ENCODE measurements at regions not wholly inside any gene's neighbourhood (a gene's known extent, or its start where the extent isn't known, plus 50 kb on each side); places are given as distances from the start of the nearest gene placed in this dataset.

DNA sequence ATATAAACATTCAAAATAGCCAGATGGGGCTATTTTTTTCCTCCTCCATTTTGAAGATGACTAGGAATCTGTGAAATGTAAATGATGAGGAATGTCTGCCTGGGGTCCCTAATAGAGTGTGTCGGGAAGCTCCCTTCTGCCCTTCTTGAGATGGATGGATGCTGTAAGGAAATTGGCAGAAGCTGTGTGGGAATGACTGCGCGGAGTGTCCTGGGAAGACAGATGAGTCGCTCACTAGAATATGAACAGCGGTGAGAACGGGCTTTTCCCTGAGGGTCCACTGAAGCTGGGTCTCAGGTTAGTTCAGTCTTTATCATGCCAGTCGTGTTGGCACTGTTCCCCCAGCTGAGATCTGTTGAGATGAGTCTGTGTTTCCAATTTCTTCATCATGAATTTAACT lies 75.1 kb upstream of the PLPP4 start:
- Mint-ChIP-seq H3K4me1 (no peaks in the 10 kb centered on the region), H3K27me3 (peaks cover 0 to 14% (median 13%) of the 10 kb centered on the region in 5 donors), H3K36me3 (no peaks in the 10 kb centered on the region), H3K4me3 (no peak overlapping the region), H3K9me3 (peaks cover 0 to 5% (median 2%) of the 10 kb centered on the region in 11 donors), H3K27ac (no peak overlapping the region)
- no peak for DNase-seq
- intact Hi-C loops (cut with micrococcal nuclease): no loop called here
- POLR2A ChIA-PET: no interaction called here
- Histone ChIP-seq H3K27ac (ENCODE audit: low read depth, low read length) (no peak overlapping the region), H3K9me3 (ENCODE audit: control insufficient read depth in 2 of 3, low read length in 3 of 3) (no peaks in the 10 kb centered on the region), H3K4me3 (ENCODE audit: low read length) (no peak overlapping the region), H3K36me3 (ENCODE audit: control insufficient read depth in 2 of 3, insufficient read depth in 3 of 3, low read length in 3 of 3) (no peaks in the 10 kb centered on the region), H3K4me1 (ENCODE audit: control insufficient read depth in 2 of 2, insufficient read depth in 2 of 2, low read length in 2 of 2) (no peaks in the 10 kb centered on the region), H3K27me3 (ENCODE audit: control insufficient read depth in 2 of 2, insufficient read depth in 2 of 2, low read length in 2 of 2) (no peaks in the 10 kb centered on the region)
- no peak for ATAC-seq
- CTCF ChIA-PET: no interaction called here

DNA sequence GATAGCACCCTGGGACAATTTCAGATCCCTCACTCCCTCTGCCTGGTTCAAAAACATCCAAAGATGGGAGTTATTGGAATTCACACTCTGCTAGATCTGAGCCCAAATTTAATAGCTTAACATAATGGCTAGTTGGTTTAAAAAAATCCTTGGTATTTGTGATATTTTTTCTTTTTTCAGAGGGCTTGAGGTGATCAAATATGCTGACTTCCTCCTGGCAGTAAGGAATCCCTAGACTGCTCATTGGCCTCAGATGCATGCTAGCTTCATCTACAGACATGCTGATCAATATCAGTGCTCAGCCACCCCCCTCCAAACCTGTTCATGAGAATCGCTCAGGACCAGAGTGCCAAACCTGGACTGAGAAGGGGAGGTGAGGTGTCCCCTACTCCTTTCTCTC lies 74.7 kb upstream of the PLPP4 start:
- H3K27me3 Mint-ChIP-seq: peaks cover 0 to 14% (median 11%) of the 10 kb centered on the region in 5 donors
- intact Hi-C loops (cut with micrococcal nuclease): no loop called here
- no peak overlapping the region for H3K27ac Mint-ChIP-seq
- no peak overlapping the region for H3K4me3 Mint-ChIP-seq
- H3K9me3 ChIP-seq (ENCODE audit: control insufficient read depth in 2 of 3, low read length in 3 of 3): no peaks in the 10 kb centered on the region
- H3K27ac ChIP-seq (ENCODE audit: low read depth, low read length): no peak overlapping the region
- no peak for ATAC-seq
- peaks cover 0 to 5% (median 2%) of the 10 kb centered on the region in 11 donors for H3K9me3 Mint-ChIP-seq
- DNase-seq: no peak
- H3K4me1 Mint-ChIP-seq: no peaks in the 10 kb centered on the region
- H3K36me3 Mint-ChIP-seq: no peaks in the 10 kb centered on the region
- H3K27me3 ChIP-seq (ENCODE audit: control insufficient read depth in 2 of 2, insufficient read depth in 2 of 2, low read length in 2 of 2): no peaks in the 10 kb centered on the region
- H3K36me3 ChIP-seq (ENCODE audit: control insufficient read depth in 2 of 3, insufficient read depth in 3 of 3, low read length in 3 of 3): no peaks in the 10 kb centered on the region
- CTCF ChIA-PET: no interaction called here
- H3K4me1 ChIP-seq (ENCODE audit: control insufficient read depth in 2 of 2, insufficient read depth in 2 of 2, low read length in 2 of 2): no peaks in the 10 kb centered on the region
- H3K4me3 ChIP-seq (ENCODE audit: low read length): no peak overlapping the region
- POLR2A ChIA-PET: no interaction called here

DNA sequence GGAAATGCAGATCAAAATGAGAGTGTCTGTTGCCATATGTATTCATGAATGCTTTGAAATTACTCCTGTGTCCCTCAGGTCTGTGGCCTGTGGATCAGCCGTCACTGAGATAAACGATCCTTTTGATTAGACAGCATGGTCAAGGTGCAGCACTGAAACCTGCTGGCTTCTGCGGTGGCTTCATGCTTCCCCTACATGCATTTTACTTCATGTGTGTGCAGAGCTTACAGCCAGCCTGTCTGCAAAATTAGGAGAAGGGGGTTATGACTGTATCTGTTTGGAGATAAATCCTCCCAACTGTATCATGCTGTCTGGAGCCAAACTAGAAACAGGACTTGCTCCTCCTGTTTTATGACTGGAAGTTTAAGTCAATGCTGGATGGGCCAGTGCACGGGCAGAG lies 71.0 kb upstream of the PLPP4 start:
- Mint-ChIP-seq H3K4me1 (no peaks in the 10 kb centered on the region), H3K27ac (no peak overlapping the region), H3K9me3 (peaks cover 0 to 4% (median 0%) of the 10 kb centered on the region in 11 donors), H3K27me3 (peaks cover 0 to 10% (median 6%) of the 10 kb centered on the region in 5 donors), H3K4me3 (no peak overlapping the region), H3K36me3 (no peaks in the 10 kb centered on the region)
- DNase-seq (no peak), ATAC-seq (no peak)
- H3K4me3 ChIP-seq (ENCODE audit: low read length): no peak overlapping the region
- no peaks in the 10 kb centered on the region for H3K27me3 ChIP-seq (ENCODE audit: control insufficient read depth in 2 of 2, insufficient read depth in 2 of 2, low read length in 2 of 2)
- H3K4me1 ChIP-seq (ENCODE audit: control insufficient read depth in 2 of 2, insufficient read depth in 2 of 2, low read length in 2 of 2): no peaks in the 10 kb centered on the region
- CTCF ChIA-PET: no interaction called here
- POLR2A ChIA-PET: no interaction called here
- H3K9me3 ChIP-seq (ENCODE audit: control insufficient read depth in 2 of 3, low read length in 3 of 3): no peaks in the 10 kb centered on the region
- no peak overlapping the region for H3K27ac ChIP-seq (ENCODE audit: low read depth, low read length)
- H3K36me3 ChIP-seq (ENCODE audit: control insufficient read depth in 2 of 3, insufficient read depth in 3 of 3, low read length in 3 of 3): no peaks in the 10 kb centered on the region
- intact Hi-C loops (cut with micrococcal nuclease): no loop called here

DNA sequence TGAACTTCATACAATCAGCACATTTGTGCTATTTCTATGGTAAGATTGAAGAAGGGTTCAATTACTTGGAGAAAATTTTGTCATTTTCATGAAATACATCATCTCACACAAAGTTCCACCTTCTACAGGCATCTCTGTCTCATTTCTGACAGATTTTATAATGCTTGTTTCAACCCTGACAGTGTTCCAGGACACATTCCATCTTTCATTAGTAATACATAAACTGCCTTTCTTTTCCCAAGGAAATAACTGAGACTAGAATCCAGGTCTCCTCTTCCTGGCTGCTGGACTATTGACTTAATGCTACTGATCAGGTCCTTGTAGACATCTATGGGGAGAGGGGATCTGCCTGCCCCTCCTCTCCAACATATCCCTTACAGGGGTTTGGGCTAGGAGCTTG lies 70.1 kb upstream of the PLPP4 start:
- H3K9me3 Mint-ChIP-seq: peaks cover 0 to 4% (median 0%) of the 10 kb centered on the region in 11 donors
- no peaks in the 10 kb centered on the region for H3K4me1 ChIP-seq (ENCODE audit: control insufficient read depth in 2 of 2, insufficient read depth in 2 of 2, low read length in 2 of 2)
- ChIA-PET CTCF (no interaction called here), POLR2A (no interaction called here)
- H3K36me3 ChIP-seq (ENCODE audit: control insufficient read depth in 2 of 3, insufficient read depth in 3 of 3, low read length in 3 of 3): no peaks in the 10 kb centered on the region
- ATAC-seq (no peak), DNase-seq (no peak)
- no peak overlapping the region for H3K27ac ChIP-seq (ENCODE audit: low read depth, low read length)
- no peak overlapping the region for H3K27ac Mint-ChIP-seq
- no peak overlapping the region for H3K4me3 Mint-ChIP-seq
- H3K27me3 ChIP-seq (ENCODE audit: control insufficient read depth in 2 of 2, insufficient read depth in 2 of 2, low read length in 2 of 2): no peaks in the 10 kb centered on the region
- no peaks in the 10 kb centered on the region for H3K36me3 Mint-ChIP-seq
- peaks cover 0 to 10% (median 8%) of the 10 kb centered on the region in 5 donors for H3K27me3 Mint-ChIP-seq
- H3K4me3 ChIP-seq (ENCODE audit: low read length): no peak overlapping the region
- no peaks in the 10 kb centered on the region for H3K4me1 Mint-ChIP-seq
- no peaks in the 10 kb centered on the region for H3K9me3 ChIP-seq (ENCODE audit: control insufficient read depth in 2 of 3, low read length in 3 of 3)
- intact Hi-C loops (cut with micrococcal nuclease): no loop called here

DNA sequence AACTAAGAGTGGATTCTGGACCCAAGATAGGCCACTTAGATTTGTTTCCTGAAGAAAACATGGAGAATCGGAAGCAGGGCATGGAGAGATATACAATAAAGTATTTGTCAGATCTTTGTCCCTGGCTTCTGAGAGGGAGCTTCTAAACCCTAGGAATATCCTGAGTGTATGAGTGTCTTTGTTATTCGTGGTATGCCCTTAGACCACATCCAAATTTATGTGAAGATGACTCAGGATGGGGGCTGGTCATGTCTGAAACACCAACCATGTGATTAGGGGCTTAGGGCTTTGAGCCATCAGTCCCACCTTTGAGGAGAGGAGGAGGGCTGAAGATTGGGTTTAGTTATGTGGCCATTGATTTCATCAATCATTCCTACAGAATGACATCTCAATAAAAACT lies 69.7 kb upstream of the PLPP4 start:
- DNase-seq: no peak
- no peaks in the 10 kb centered on the region for H3K9me3 ChIP-seq (ENCODE audit: control insufficient read depth in 2 of 3, low read length in 3 of 3)
- H3K4me1 Mint-ChIP-seq: no peaks in the 10 kb centered on the region
- intact Hi-C loops (cut with micrococcal nuclease): no loop called here
- H3K9me3 Mint-ChIP-seq: peaks cover 0 to 4% (median 0%) of the 10 kb centered on the region in 11 donors
- ChIA-PET CTCF (no interaction called here), POLR2A (no interaction called here)
- no peaks in the 10 kb centered on the region for H3K36me3 Mint-ChIP-seq
- no peaks in the 10 kb centered on the region for H3K36me3 ChIP-seq (ENCODE audit: control insufficient read depth in 2 of 3, insufficient read depth in 3 of 3, low read length in 3 of 3)
- H3K27ac Mint-ChIP-seq: no peak overlapping the region
- H3K27me3 ChIP-seq (ENCODE audit: control insufficient read depth in 2 of 2, insufficient read depth in 2 of 2, low read length in 2 of 2): no peaks in the 10 kb centered on the region
- no peak overlapping the region for H3K4me3 Mint-ChIP-seq
- no peaks in the 10 kb centered on the region for H3K4me1 ChIP-seq (ENCODE audit: control insufficient read depth in 2 of 2, insufficient read depth in 2 of 2, low read length in 2 of 2)
- H3K27ac ChIP-seq (ENCODE audit: low read depth, low read length): no peak overlapping the region
- H3K27me3 Mint-ChIP-seq: peaks cover 0 to 10% (median 9%) of the 10 kb centered on the region in 5 donors
- no peak overlapping the region for H3K4me3 ChIP-seq (ENCODE audit: low read length)
- no peak for ATAC-seq

DNA sequence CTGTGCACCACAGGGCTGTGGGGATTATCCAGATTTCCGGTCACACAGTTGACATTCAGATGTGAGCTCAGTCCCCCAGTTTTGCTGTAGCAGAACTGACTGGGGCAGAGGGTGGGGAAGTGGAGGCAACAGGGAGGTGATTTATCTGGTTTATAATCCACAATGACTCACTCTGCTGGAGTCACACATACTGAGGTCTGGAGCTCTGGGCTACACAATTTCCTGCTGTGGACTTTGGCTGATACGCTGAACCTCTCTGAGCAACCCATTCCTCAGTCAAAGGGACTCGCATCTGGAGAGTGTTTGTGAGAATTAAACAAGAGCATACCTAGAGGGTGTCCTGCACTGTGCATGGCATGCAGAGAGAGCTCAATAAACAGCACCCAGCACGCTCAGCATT lies 64.8 kb upstream of the PLPP4 start:
- peaks cover 0 to 12% (median 0%) of the 10 kb centered on the region in 5 donors for H3K36me3 Mint-ChIP-seq
- no peaks in the 10 kb centered on the region for H3K4me1 Mint-ChIP-seq
- Histone ChIP-seq H3K4me3 (ENCODE audit: low read length) (no peak overlapping the region), H3K27ac (ENCODE audit: low read depth, low read length) (no peak overlapping the region), H3K27me3 (ENCODE audit: control insufficient read depth in 2 of 2, insufficient read depth in 2 of 2, low read length in 2 of 2) (no peaks in the 10 kb centered on the region), H3K36me3 (ENCODE audit: control insufficient read depth in 2 of 3, insufficient read depth in 3 of 3, low read length in 3 of 3) (no peaks in the 10 kb centered on the region), H3K4me1 (ENCODE audit: control insufficient read depth in 2 of 2, insufficient read depth in 2 of 2, low read length in 2 of 2) (no peaks in the 10 kb centered on the region), H3K9me3 (ENCODE audit: control insufficient read depth in 2 of 3, low read length in 3 of 3) (no peaks in the 10 kb centered on the region)
- intact Hi-C loops (cut with micrococcal nuclease): no loop called here
- H3K9me3 Mint-ChIP-seq: peaks cover 0 to 14% (median 0%) of the 10 kb centered on the region in 11 donors
- H3K27ac Mint-ChIP-seq: no peak overlapping the region
- CTCF ChIA-PET: no interaction called here
- H3K27me3 Mint-ChIP-seq: peaks cover 0 to 28% (median 23%) of the 10 kb centered on the region in 5 donors
- DNase-seq (no peak), ATAC-seq (no peak)
- POLR2A ChIA-PET: no interaction called here
- H3K4me3 Mint-ChIP-seq: no peak overlapping the region

DNA sequence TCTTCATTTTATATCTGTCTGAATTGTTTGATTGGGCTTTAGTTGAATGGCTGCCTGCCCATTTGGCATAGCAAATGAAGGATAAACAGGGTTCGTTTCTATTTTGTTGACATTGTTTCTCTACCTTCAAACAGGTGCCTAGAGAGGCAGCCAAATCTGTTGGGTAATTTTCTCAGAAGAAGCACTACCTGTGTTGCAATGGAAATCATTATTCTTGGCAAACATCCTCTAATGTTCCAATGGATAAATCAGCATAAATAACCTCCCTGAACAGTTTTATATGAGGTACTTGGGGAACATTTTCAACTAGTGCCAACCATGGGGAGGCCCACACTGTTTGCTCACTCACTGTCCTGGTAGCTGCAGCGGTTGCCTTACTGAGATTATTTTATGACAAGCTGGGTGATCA lies 64.4 kb upstream of the PLPP4 start:
- no peaks in the 10 kb centered on the region for H3K9me3 ChIP-seq (ENCODE audit: control insufficient read depth in 2 of 3, low read length in 3 of 3)
- Mint-ChIP-seq H3K27me3 (peaks cover 0 to 28% (median 19%) of the 10 kb centered on the region in 5 donors), H3K9me3 (peaks cover 0 to 14% (median 2%) of the 10 kb centered on the region in 11 donors), H3K4me3 (no peak overlapping the region), H3K36me3 (peaks cover 0 to 12% (median 0%) of the 10 kb centered on the region in 5 donors), H3K27ac (no peak overlapping the region), H3K4me1 (no peaks in the 10 kb centered on the region)
- no peak for DNase-seq
- POLR2A ChIA-PET: no interaction called here
- H3K4me3 ChIP-seq (ENCODE audit: low read length): no peak overlapping the region
- intact Hi-C loops (cut with micrococcal nuclease): no loop called here
- H3K36me3 ChIP-seq (ENCODE audit: control insufficient read depth in 2 of 3, insufficient read depth in 3 of 3, low read length in 3 of 3): no peaks in the 10 kb centered on the region
- no peak for ATAC-seq
- H3K4me1 ChIP-seq (ENCODE audit: control insufficient read depth in 2 of 2, insufficient read depth in 2 of 2, low read length in 2 of 2): no peaks in the 10 kb centered on the region
- no peak overlapping the region for H3K27ac ChIP-seq (ENCODE audit: low read depth, low read length)
- CTCF ChIA-PET: no interaction called here
- H3K27me3 ChIP-seq (ENCODE audit: control insufficient read depth in 2 of 2, insufficient read depth in 2 of 2, low read length in 2 of 2): no peaks in the 10 kb centered on the region

Measured in naive thymus-derived CD4-positive, alpha-beta T cell (primary cell).